Cardiac fibroblast (primary cell): ENCODE measurements at regions not wholly inside any gene's neighbourhood (a gene's known extent, or its start where the extent isn't known, plus 50 kb on each side); places are given as distances from the start of the nearest gene placed in this dataset.

ENCODE experiments used
- DNase-seq, 2 donors: peaks; one replicate each; pipeline versions ENCODE4 v3.0.0 to v3.0.0-alpha.2; 2010; ENCODE audit warnings: low read depth in 2 of 2
- H3K4me3 ChIP-seq, 2 donors: replicated peaks in 1 of 2; 1 replicate in 1 of 2; 2 replicates in 1 of 2; pipeline ENCODE4 v1.5.1; 2011; ENCODE audit warnings: low read depth in 2 of 2, low read length in 2 of 2, mild to moderate bottlenecking in 2 of 2, moderate library complexity in 1 of 2
- TF ChIP-seq, protein P1 (sequence below): IDR thresholded peaks from one replicate; pipeline ENCODE4 v1.5.1; 2011; ENCODE audit warnings: low read depth, mild to moderate bottlenecking, low read length, inconsistent platforms

DNA sequence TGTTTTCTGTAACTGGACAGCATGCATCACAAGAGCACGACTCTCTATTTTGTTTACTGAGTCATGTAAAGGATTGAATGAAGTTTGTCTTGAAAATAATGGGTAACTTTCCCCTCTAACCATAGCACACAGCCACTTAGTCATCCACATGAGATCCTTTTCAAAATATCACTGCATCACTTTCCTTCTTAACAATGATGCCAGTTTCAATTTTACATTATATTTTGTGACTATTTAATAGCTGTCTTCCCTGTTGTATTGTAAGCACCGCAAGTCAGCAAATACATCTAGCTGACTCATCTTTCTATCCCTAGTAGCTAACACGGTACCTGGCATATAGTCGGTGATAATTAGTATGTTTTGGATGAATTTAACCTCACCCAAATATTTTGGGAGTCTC is 83.3 kb upstream of the PPM1H start:
- DNase-seq = peak in 1 of 2 donors; percentile 25

DNA sequence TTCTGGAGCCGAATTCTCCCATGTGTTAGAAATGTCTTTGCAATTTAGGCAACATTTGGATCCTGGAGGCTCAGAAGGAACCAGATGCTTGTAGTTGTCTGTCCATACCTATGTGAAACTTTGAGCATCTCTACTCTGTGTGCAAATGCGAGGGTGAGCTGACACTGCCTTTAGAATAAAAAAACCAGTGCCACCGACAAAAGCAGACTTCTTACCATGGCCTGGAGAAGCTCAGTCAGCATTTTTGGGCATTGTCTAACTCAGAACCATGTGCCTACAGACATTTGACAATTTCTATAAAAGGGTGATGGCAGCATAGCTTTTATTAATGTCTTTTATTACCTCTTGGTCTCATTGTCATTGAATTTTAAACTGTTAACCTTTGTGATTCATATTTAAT is 78.4 kb upstream of the PPM1H start:
- DNase-seq = no peak
- TF ChIP-seq, protein P1, sequence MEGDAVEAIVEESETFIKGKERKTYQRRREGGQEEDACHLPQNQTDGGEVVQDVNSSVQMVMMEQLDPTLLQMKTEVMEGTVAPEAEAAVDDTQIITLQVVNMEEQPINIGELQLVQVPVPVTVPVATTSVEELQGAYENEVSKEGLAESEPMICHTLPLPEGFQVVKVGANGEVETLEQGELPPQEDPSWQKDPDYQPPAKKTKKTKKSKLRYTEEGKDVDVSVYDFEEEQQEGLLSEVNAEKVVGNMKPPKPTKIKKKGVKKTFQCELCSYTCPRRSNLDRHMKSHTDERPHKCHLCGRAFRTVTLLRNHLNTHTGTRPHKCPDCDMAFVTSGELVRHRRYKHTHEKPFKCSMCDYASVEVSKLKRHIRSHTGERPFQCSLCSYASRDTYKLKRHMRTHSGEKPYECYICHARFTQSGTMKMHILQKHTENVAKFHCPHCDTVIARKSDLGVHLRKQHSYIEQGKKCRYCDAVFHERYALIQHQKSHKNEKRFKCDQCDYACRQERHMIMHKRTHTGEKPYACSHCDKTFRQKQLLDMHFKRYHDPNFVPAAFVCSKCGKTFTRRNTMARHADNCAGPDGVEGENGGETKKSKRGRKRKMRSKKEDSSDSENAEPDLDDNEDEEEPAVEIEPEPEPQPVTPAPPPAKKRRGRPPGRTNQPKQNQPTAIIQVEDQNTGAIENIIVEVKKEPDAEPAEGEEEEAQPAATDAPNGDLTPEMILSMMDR = no peak
- no peak overlapping the region for H3K4me3 ChIP-seq

More for the DNA sequence above, 83.3 kb upstream of the PPM1H start:
- no peak overlapping the region for H3K4me3 ChIP-seq
- TF ChIP-seq, protein P1 = no peak

DNA sequence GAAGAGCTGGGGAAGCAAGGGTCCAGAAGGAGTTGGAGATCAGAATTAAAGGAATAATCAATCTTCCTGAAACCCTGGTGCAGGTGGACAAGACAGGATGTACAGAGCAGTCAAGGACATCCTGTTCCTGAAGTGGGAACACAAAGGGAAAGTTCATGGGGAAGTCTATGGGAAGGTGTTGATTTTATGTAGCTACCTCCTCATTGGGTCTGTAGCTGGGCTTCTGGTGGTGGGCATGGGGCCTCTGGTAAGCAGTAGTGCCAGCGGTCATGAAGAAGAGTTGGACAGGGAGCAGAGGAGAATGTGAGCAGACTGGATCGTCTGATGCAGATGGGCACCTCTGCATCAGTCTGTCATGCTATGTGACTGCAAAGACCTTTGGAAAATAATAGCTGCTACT is 75.7 kb upstream of the PPM1H start:
- no peak overlapping the region for H3K4me3 ChIP-seq
- TF ChIP-seq, protein P1 = no peak
- DNase-seq = no peak

DNA sequence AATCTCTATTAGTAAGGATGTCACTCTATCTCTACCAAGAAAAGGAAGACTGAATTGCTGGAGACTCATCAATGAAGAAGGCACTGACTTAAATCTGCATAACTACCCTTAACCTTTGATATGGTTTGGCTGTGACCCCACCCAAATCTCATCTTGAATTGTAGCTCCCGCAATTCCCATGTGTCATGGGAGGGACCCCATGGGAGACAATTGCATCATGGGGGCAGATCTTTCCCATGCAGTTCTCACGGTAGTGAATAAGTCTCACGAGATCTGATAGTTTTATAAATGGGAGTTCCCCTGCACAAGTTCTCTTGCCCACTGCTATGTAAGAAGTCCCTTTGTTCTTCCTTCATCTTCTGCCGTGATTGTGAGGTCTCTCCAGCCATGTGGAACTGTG is 73.4 kb upstream of the PPM1H start:
- H3K4me3 ChIP-seq = no peak overlapping the region
- TF ChIP-seq, protein P1 = no peak

DNA sequence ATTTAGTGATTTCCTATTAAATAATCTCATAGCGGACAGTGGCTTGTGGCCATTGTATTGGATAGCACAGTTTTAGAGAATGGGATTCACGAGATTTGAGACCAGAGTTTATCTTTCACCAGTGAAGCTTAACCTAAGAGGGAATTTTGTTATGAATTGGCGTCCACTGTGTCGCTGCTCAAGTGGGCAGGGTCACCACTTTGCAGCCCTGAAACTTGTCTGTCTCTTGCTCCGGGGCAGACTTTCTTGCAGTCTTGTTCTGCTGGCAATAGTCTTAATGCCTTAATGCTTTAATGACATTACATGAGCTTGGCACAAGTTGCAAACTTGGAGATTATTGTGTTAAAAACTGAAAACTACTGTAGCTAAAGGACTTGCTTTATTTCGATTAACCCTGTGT is 72.8 kb upstream of the PPM1H start:
- TF ChIP-seq, protein P1 = no peak
- no peak overlapping the region for H3K4me3 ChIP-seq
- DNase-seq = no peak

More for the DNA sequence above, 73.4 kb upstream of the PPM1H start:
- peak in 1 of 2 donors; percentile 20 for DNase-seq

DNA sequence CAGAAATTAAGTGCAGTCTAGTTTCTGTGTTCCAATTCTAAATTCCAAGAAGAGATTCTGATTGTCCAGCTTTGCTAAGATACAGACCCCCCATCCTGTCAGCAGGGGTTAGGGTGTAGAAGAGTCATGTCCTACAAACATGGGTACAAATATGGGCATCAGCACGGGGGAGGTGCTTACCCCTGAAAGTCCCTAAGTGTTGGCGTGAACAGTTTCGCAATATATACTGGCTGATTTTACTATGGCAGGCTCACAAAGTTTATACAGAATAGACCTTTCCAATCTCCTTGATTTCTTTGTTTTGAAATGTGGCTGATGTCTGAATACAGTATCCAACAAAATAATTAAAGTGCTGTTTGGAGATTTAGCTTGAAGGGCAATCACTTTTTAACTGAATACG is 71.6 kb upstream of the PPM1H start:
- TF ChIP-seq, protein P1 = no peak

DNA sequence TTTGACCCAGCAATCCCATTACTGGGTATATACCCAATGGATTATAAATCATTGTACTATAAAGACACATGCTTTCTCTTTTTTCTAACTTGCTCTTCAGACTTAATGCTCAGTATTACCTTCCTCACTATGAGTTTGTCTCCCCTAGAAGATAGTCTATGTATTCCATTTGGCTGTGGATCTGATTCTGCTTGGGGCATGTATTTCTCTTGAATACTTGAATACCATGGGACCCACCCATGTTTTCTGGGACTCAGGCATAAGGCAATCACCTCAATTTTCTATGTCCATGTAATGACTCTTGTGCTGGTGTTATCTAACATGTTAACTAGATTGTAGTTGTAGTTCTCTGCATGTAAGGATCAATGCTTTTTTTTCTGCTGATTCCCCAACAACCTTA is 70.4 kb upstream of the PPM1H start:
- TF ChIP-seq, protein P1 = no peak

More for the DNA sequence above, 71.6 kb upstream of the PPM1H start:
- no peak overlapping the region for H3K4me3 ChIP-seq
- DNase-seq = no peak

More for the DNA sequence above, 70.4 kb upstream of the PPM1H start:
- no peak overlapping the region for H3K4me3 ChIP-seq
- DNase-seq = no peak
